ENCODE measurements at regions not wholly inside any gene's neighbourhood (a gene's known extent, or its start where the extent isn't known, plus 50 kb on each side); places are given as distances from the start of the nearest gene placed in this dataset.

DNA sequence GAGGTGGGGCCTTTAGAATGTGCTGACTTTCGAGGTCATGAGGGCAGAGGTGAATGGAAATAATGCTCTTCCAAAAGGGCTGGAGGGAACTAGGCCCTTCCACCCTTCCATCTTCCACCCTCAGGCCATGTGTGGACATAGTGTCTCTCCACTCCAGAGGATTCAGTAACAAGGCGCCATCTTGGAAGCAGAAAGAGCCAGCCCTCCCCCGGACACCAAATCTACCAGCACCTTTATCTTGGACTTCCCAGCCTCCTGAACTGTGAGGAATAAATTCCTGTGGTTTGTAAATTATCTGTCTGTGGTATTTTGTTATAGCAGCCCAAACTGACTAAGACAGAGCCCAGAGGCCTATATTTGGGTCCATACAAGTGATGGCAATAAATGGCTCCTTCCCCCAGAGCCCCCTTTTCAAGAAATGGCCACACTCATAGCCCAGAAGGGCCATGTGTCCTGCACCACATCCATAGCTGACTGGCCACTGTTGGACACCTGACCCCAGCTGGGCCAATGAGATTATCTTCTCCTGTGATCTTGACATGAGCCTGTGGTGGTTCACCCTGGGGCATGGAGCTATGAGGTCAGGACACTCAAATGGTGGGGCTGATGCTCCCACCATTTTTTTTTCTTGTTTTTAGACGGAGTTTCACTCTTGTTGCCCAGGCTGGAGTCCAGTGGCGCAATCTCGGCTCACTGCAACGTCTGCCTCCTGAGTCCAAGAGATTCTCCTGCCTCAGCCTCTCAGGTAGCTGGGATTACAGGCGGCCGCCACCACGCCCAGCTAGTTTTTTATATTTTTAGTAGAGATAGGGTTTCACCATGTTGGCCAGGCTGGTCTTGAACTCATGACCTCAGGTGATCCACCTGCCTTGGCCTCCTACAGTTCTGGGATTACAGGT lies 114.9 kb downstream of the RRAGC start (continued):
- TF ChIP-seq SNIP1 (IDR thresholded peaks at IDR 0.05; ENCODE audit: low read depth) (no peak), MCM2 (IDR thresholded peaks at IDR 0.05; ENCODE audit: low read depth) (no peak), KDM1A (IDR thresholded peaks at IDR 0.05) (peak; percentile 82 to 86), ZNF165 (CRISPR knock-in tag; IDR thresholded peaks at IDR 0.05; ENCODE audit: borderline replicate concordance) (no peak), SIRT6 (IDR thresholded peaks at IDR 0.05; ENCODE audit: low read depth, low read length) (no peak), EGR1 (conservative IDR thresholded peaks at IDR 0.05) (peak; percentile 40), FOSL1 (tag; conservative IDR thresholded peaks at IDR 0.05) (peak; percentile 74), ZNF121 (CRISPR knock-in tag; conservative IDR thresholded peaks at IDR 0.05) (no peak), TEAD2 (tag; IDR thresholded peaks at IDR 0.05) (0 out of 2 replicates have a peak, but pooled peaks have one; percentile 14), SP2 (IDR thresholded peaks at IDR 0.05; ENCODE audit: extremely low read depth, low read depth, low read length, poor library complexity, severe bottlenecking) (no peak), ETV5 (CRISPR knock-in tag; IDR thresholded peaks at IDR 0.05; ENCODE audit: low read depth) (no peak; the same call in 1 of the 2 replicates), MTA1 (IDR thresholded peaks at IDR 0.05; ENCODE audit: borderline replicate concordance) (peak; percentile 48; the same call in 1 of the 2 replicates), MTA3 (IDR thresholded peaks at IDR 0.05; ENCODE audit: borderline replicate concordance) (peak; percentile 23; the same call in 1 of the 2 replicates), RBM14 (IDR thresholded peaks at IDR 0.05; ENCODE audit: borderline replicate concordance, insufficient read depth, low read depth, low read length) (no peak), HMG20A (CRISPR knock-in tag; conservative IDR thresholded peaks at IDR 0.05) (no peak), BCOR (IDR thresholded peaks at IDR 0.05) (peak; percentile 32; the same call in 1 of the 2 replicates), ATF7 (IDR thresholded peaks at IDR 0.05) (peak; percentile 40; the same call in 1 of the 2 replicates), BMI1 (IDR thresholded peaks at IDR 0.05; ENCODE audit: low read length) (no peak)
- TF ChIP-seq, protein P1, sequence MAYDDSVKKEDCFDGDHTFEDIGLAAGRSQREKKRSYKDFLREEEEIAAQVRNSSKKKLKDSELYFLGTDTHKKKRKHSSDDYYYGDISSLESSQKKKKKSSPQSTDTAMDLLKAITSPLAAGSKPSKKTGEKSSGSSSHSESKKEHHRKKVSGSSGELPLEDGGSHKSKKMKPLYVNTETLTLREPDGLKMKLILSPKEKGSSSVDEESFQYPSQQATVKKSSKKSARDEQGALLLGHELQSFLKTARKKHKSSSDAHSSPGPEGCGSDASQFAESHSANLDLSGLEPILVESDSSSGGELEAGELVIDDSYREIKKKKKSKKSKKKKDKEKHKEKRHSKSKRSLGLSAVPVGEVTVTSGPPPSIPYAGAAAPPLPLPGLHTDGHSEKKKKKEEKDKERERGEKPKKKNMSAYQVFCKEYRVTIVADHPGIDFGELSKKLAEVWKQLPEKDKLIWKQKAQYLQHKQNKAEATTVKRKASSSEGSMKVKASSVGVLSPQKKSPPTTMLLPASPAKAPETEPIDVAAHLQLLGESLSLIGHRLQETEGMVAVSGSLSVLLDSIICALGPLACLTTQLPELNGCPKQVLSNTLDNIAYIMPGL (CRISPR knock-in tag; IDR thresholded peaks at IDR 0.05), result no peak
- TF ChIP-seq, protein P2, sequence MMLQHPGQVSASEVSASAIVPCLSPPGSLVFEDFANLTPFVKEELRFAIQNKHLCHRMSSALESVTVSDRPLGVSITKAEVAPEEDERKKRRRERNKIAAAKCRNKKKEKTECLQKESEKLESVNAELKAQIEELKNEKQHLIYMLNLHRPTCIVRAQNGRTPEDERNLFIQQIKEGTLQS (IDR thresholded peaks at IDR 0.05), result peak; percentile 27; the same call in 1 of the 2 replicates
- TF ChIP-seq, protein P2 (CRISPR knock-in tag; conservative IDR thresholded peaks at IDR 0.05), result no peak
- TF ChIP-seq, protein P3, sequence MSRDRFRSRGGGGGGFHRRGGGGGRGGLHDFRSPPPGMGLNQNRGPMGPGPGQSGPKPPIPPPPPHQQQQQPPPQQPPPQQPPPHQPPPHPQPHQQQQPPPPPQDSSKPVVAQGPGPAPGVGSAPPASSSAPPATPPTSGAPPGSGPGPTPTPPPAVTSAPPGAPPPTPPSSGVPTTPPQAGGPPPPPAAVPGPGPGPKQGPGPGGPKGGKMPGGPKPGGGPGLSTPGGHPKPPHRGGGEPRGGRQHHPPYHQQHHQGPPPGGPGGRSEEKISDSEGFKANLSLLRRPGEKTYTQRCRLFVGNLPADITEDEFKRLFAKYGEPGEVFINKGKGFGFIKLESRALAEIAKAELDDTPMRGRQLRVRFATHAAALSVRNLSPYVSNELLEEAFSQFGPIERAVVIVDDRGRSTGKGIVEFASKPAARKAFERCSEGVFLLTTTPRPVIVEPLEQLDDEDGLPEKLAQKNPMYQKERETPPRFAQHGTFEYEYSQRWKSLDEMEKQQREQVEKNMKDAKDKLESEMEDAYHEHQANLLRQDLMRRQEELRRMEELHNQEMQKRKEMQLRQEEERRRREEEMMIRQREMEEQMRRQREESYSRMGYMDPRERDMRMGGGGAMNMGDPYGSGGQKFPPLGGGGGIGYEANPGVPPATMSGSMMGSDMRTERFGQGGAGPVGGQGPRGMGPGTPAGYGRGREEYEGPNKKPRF (IDR thresholded peaks at IDR 0.05; ENCODE audit: low read depth, low read length), result no peak

Measured in K562 (cell line).